ENCODE measurements at regions not wholly inside any gene's neighbourhood (a gene's known extent, or its start where the extent isn't known, plus 50 kb on each side); places are given as distances from the start of the nearest gene placed in this dataset.

GRCh38 chr2:216768908-216769411, 73.6 kb upstream of the IGFBP5 start:
- TF ChIP-seq POLR2A (IDR thresholded peaks at IDR 0.05; ENCODE audit: low read depth, low read length): no peak
- no peak for TF ChIP-seq POLR2AphosphoS5 (IDR thresholded peaks at IDR 0.05; ENCODE audit: low read depth, low read length)
- TF ChIP-seq TAF1 (IDR thresholded peaks at IDR 0.05; ENCODE audit: low read depth, low read length): no peak
- TF ChIP-seq PAX5 (IDR thresholded peaks at IDR 0.05; ENCODE audit: insufficient read depth, low read length, severe bottlenecking): no peak
- TF ChIP-seq SPI1 (IDR thresholded peaks at IDR 0.05; ENCODE audit: low read depth, low read length): no peak

All from GM12891 (cell line).